BLaER1 treated with 17β-estradiol and CSF1 and Interleukin-3, amounts not matched to agents 10 nM and 100 nM (cell line): ENCODE measurements at regions not wholly inside any gene's neighbourhood (a gene's known extent, or its start where the extent isn't known, plus 50 kb on each side); places are given as distances from the start of the nearest gene placed in this dataset.
"Not testable (repeated sequence)": the region's sequence is repeated elsewhere in the genome, so short reads cannot be mapped to it uniquely, and the experiment has no call there.

Source experiments
- H3K27ac ChIP-seq, 11 experiments: shearing (Covaris generic); formaldehyde crosslinking; 2 replicates each; pipeline ENCODE4 v1.8.1; 2022
- H3K27me3 ChIP-seq, 11 experiments: shearing (Covaris generic); formaldehyde crosslinking; 2 replicates each; pipeline ENCODE4 v1.8.1; 2022
- H3K36me3 ChIP-seq, 11 experiments: shearing (Covaris generic); formaldehyde crosslinking; 2 replicates each; pipeline ENCODE4 v1.8.1; 2022
- H3K4me1 ChIP-seq, 10 experiments: shearing (Covaris generic); formaldehyde crosslinking; 2 replicates each; pipeline ENCODE4 v1.8.1; 2022
- H3K4me2 ChIP-seq, 11 experiments: shearing (Covaris generic); formaldehyde crosslinking; 2 replicates each; pipeline ENCODE4 v1.8.1; 2022
- H3K4me3 ChIP-seq, 10 experiments: shearing (Covaris generic); formaldehyde crosslinking; 2 replicates each; pipeline ENCODE4 v1.8.1; 2022
- H3K9ac ChIP-seq, 11 experiments: shearing (Covaris generic); formaldehyde crosslinking; 2 replicates each; pipeline ENCODE4 v1.8.1; 2022
- H3K9me3 ChIP-seq, 11 experiments: shearing (Covaris generic); formaldehyde crosslinking; replicated peaks in 1 of 11; 2 replicates each; pipeline ENCODE4 v1.8.1; 2022
- H4K20me1 ChIP-seq, 11 experiments: shearing (Covaris generic); formaldehyde crosslinking; 2 replicates each; pipeline ENCODE4 v1.8.1; 2022
- Cebpa-rat ChIP-seq, 11 experiments: shearing (Covaris generic); IDR thresholded peaks; 2 replicates each; pipeline ENCODE4 v1.8.1; 2022

- H3K4me3 ChIP-seq = no peak overlapping the region
- no peaks in the 10 kb centered on the region for H3K4me1 ChIP-seq
- no peaks in the 10 kb centered on the region for H3K36me3 ChIP-seq
- no peaks in the 10 kb centered on the region for H3K27me3 ChIP-seq
- no peak overlapping the region for H3K9ac ChIP-seq
- H3K4me2 ChIP-seq = no peak overlapping the region
- H3K27ac ChIP-seq = no peak overlapping the region
- no peak for TF ChIP-seq Cebpa-rat (IDR thresholded peaks at IDR 0.05)
- H3K9me3 ChIP-seq = no peaks in the 10 kb centered on the region
- H4K20me1 ChIP-seq = no peaks in the 10 kb centered on the region
Observed at GRCh38 chr9:118686959-118687358, 682.3 kb downstream of the BRINP1 start.

DNA sequence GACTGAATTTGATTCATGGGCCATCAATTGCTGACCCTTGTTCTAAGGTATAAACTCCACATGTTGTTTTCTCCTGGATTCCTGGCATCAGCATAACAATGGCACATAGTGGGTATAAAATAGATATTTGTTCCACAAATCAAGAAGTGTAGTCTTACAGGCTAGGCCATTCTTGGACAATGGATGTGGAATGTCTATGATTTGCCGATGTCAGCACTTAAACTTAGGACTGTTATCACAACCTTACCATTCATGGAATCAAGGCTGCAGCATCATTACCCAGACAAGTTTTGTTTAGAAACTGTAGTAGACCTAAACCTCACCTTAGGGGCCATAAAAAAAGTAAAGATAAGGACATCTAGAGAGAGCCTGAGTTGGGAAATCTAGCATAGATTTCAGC, 680.0 kb downstream of the BRINP1 start:
- no peak for TF ChIP-seq Cebpa-rat (IDR thresholded peaks at IDR 0.05)
- H3K27me3 ChIP-seq = no peaks in the 10 kb centered on the region
- no peak overlapping the region for H3K9ac ChIP-seq
- no peak overlapping the region for H3K4me3 ChIP-seq
- H3K9me3 ChIP-seq = no peaks in the 10 kb centered on the region
- no peaks in the 10 kb centered on the region for H3K4me1 ChIP-seq
- H3K27ac ChIP-seq = no peak overlapping the region
- no peaks in the 10 kb centered on the region for H3K36me3 ChIP-seq
- H4K20me1 ChIP-seq = no peaks in the 10 kb centered on the region
- H3K4me2 ChIP-seq = no peak overlapping the region

DNA sequence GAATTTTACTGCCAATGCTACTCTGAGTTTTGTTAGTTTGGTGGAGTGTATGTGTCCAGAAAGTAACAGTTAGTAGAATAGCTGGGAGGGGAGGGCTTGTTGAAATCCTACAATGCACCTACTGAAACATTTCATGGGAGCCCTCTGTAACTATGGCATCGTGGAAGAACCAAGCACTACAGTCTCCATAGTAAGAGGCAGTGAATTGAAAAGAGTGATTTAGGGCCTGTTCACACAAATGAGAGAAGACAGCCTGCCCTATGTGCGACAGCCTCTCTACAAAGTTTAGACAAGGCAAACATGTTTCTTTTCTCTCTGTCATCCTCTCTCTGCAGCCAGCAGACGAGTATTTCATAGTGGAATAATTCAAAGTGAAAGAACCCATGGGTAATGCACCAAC, 676.6 kb downstream of the BRINP1 start:
- H3K27me3 ChIP-seq = no peaks in the 10 kb centered on the region
- no peak overlapping the region for H3K4me2 ChIP-seq
- no peak overlapping the region for H3K9ac ChIP-seq
- H3K9me3 ChIP-seq = no peaks in the 10 kb centered on the region
- TF ChIP-seq Cebpa-rat (IDR thresholded peaks at IDR 0.05) = no peak
- H3K4me3 ChIP-seq = no peak overlapping the region
- no peaks in the 10 kb centered on the region for H3K4me1 ChIP-seq
- no peak overlapping the region for H3K27ac ChIP-seq
- no peaks in the 10 kb centered on the region for H4K20me1 ChIP-seq
- H3K36me3 ChIP-seq = no peaks in the 10 kb centered on the region

GRCh38 chr9:118693645-118694044, 675.6 kb downstream of the BRINP1 start:
- H3K27me3 ChIP-seq = no peaks in the 10 kb centered on the region
- no peak overlapping the region for H3K27ac ChIP-seq
- H3K9me3 ChIP-seq = no peaks in the 10 kb centered on the region
- H3K36me3 ChIP-seq = no peaks in the 10 kb centered on the region
- no peak overlapping the region for H3K4me2 ChIP-seq
- TF ChIP-seq Cebpa-rat (IDR thresholded peaks at IDR 0.05) = no peak
- H3K9ac ChIP-seq = no peak overlapping the region
- H4K20me1 ChIP-seq = no peaks in the 10 kb centered on the region
- no peak overlapping the region for H3K4me3 ChIP-seq
- no peaks in the 10 kb centered on the region for H3K4me1 ChIP-seq

DNA sequence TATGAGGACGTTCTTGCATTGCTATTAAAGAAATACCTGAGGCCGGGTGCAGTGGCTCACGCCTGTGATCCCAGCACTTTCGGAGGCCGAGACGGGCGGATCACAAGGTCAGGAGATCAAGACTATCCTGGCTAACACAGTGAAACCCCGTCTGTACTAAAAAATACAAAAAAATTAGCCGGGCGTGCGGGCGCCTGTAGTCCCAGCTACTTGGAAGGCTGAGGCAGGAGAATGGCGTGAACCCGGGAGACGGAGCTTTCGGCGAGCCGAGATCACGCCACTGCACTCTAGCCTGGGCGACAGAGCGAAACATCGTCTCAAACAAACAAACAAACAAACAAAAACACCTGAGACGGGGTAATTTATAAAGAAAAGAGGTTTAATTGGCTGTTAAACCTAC, 674.0 kb downstream of the BRINP1 start:
- not testable (repeated sequence) for H3K36me3 ChIP-seq, H3K4me3 ChIP-seq, H3K27ac ChIP-seq, H4K20me1 ChIP-seq, H3K4me1 ChIP-seq, H3K9ac ChIP-seq, H3K9me3 ChIP-seq, H3K4me2 ChIP-seq, H3K27me3 ChIP-seq

DNA sequence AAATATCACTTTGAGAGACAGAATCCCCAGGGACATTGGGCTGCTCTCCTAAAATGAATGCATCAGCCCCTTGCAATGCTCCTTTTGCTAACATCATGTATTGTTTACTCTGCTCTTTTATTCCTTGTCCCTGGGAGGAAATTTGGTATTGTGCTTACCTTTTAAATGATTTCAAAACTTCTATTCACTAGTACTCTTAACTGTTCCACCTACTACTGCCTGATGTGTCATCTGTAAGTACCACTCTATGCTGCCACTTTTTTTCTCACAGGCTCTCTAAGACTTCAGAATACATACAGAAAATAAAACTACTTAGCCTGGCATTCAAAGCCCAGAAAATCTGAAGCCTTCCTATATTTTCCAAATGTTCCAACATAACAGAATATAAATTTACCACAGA, 667.2 kb downstream of the BRINP1 start:
- Histone ChIP-seq H3K4me1 (no peaks in the 10 kb centered on the region), H3K36me3 (no peaks in the 10 kb centered on the region), H3K9ac (no peak overlapping the region), H3K9me3 (no peaks in the 10 kb centered on the region), H3K4me3 (no peak overlapping the region), H3K27me3 (no peaks in the 10 kb centered on the region), H3K27ac (no peak overlapping the region), H4K20me1 (no peaks in the 10 kb centered on the region), H3K4me2 (no peak overlapping the region)
- TF ChIP-seq Cebpa-rat (IDR thresholded peaks at IDR 0.05) = no peak

- no peak overlapping the region for H3K27ac ChIP-seq
- no peaks in the 10 kb centered on the region for H3K9me3 ChIP-seq
- TF ChIP-seq Cebpa-rat (IDR thresholded peaks at IDR 0.05) = no peak
Observed at GRCh38 chr9:118711843-118712242, 657.4 kb downstream of the BRINP1 start.

DNA sequence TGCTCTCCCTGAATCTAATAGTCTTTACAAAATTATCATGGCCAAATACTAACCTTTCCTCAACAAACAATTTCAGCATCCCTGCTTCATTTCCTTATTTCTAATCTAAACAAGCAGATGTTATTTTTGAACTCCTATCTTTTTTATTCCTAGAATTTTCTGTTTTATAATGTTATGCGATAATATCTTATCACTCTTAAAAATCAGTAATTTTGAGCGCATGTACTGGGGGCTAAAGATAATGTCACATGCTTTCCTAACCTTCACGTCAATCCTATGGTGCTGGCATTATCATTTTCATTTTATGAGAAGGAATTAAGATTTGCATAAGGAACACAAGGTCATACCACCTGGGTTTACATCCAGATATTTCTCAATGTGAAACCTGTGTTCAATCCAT, 648.0 kb downstream of the BRINP1 start:
- no peak overlapping the region for H3K27ac ChIP-seq
- H3K4me1 ChIP-seq = no peaks in the 10 kb centered on the region
- no peak overlapping the region for H3K4me3 ChIP-seq
- no peaks in the 10 kb centered on the region for H3K9me3 ChIP-seq
- no peak overlapping the region for H3K4me2 ChIP-seq
- no peaks in the 10 kb centered on the region for H3K36me3 ChIP-seq
- H4K20me1 ChIP-seq = no peaks in the 10 kb centered on the region
- H3K9ac ChIP-seq = no peak overlapping the region
- H3K27me3 ChIP-seq = no peaks in the 10 kb centered on the region
- no peak for TF ChIP-seq Cebpa-rat (IDR thresholded peaks at IDR 0.05)

More at GRCh38 chr9:118711843-118712242, 657.4 kb downstream of the BRINP1 start:
- Histone ChIP-seq H3K4me3 (no peak overlapping the region), H3K36me3 (no peaks in the 10 kb centered on the region), H3K4me1 (no peaks in the 10 kb centered on the region), H3K27me3 (no peaks in the 10 kb centered on the region), H3K9ac (no peak overlapping the region), H3K4me2 (no peak overlapping the region), H4K20me1 (no peaks in the 10 kb centered on the region)

GRCh38 chr9:118721923-118722322, 647.3 kb downstream of the BRINP1 start:
- Histone ChIP-seq H3K4me2 (no peak overlapping the region), H3K9me3 (no peaks in the 10 kb centered on the region), H3K4me1 (no peaks in the 10 kb centered on the region), H3K9ac (no peak overlapping the region), H3K27ac (no peak overlapping the region), H3K4me3 (no peak overlapping the region), H3K36me3 (no peaks in the 10 kb centered on the region), H4K20me1 (no peaks in the 10 kb centered on the region), H3K27me3 (no peaks in the 10 kb centered on the region)
- TF ChIP-seq Cebpa-rat (IDR thresholded peaks at IDR 0.05) = no peak

DNA sequence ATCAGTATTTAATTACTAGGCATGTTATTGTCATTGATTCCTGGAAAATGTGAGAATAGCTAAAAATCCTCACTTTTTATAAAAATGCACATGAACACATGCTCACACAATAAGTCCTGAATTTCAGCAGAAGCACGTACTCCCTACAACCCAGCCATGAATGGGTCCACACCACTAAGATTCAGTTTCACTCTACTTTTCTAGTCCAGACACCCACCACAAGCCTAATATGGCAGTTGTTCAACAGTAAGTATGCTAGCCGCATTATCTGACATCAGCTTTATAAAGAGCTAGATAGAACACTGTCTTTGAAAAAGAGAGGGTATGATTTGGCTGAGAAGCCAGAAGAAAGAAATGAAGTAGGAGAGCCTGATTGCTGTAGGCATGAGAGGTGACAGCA, 639.3 kb downstream of the BRINP1 start:
- no peak overlapping the region for H3K27ac ChIP-seq
- H3K4me1 ChIP-seq = no peaks in the 10 kb centered on the region
- no peaks in the 10 kb centered on the region for H3K36me3 ChIP-seq
- no peak overlapping the region for H3K4me3 ChIP-seq
- H4K20me1 ChIP-seq = no peaks in the 10 kb centered on the region
- no peaks in the 10 kb centered on the region for H3K27me3 ChIP-seq
- TF ChIP-seq Cebpa-rat (IDR thresholded peaks at IDR 0.05) = no peak
- H3K9me3 ChIP-seq = peaks cover 0 to 7% (median 0%) of the 10 kb centered on the region in 11 experiments; a peak in 1 of 22 replicates
- no peak overlapping the region for H3K4me2 ChIP-seq
- no peak overlapping the region for H3K9ac ChIP-seq

DNA sequence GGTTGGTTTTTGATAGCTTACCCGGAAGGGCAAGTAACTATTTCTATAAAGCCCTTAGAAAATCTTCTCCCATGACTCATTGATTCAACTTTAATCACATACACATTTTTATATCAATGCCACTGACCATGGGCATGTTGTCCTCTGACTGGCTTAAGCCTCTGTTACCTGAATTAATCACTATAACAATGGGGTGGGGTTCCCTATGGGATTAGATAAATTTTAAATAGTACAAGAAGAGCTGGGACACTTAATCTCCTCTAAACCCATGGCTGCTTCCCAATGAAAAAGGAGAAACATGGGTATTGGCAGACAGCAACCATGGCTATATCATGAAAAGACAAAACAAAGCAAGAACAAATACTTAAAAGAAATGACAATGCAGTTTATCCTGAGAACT, 636.2 kb downstream of the BRINP1 start:
- H4K20me1 ChIP-seq = no peaks in the 10 kb centered on the region
- no peak overlapping the region for H3K4me2 ChIP-seq
- H3K9ac ChIP-seq = no peak overlapping the region
- H3K27ac ChIP-seq = no peak overlapping the region
- H3K4me3 ChIP-seq = no peak overlapping the region
- H3K4me1 ChIP-seq = no peaks in the 10 kb centered on the region
- no peak for TF ChIP-seq Cebpa-rat (IDR thresholded peaks at IDR 0.05)
- H3K27me3 ChIP-seq = no peaks in the 10 kb centered on the region
- peaks cover 20 to 33% (median 25%) of the 10 kb centered on the region in 11 experiments for H3K9me3 ChIP-seq
- H3K36me3 ChIP-seq = peaks cover 0 to 8% (median 0%) of the 10 kb centered on the region in 11 experiments; a peak in 2 of 22 replicates
